GM12878 (cell line): ENCODE measurements at regions not wholly inside any gene's neighbourhood (a gene's known extent, or its start where the extent isn't known, plus 50 kb on each side); places are given as distances from the start of the nearest gene placed in this dataset.

Source experiments
- CREM ChIP-seq: IDR thresholded peaks from 2 replicates; pipeline ENCODE4 v1.6.1; 2014; ENCODE audit warnings: antibody characterized with exemption, low read depth
- CTCF ChIP-seq, 3 experiments: IDR thresholded peaks in 2 of 3; conservative IDR thresholded peaks in 1 of 3; 2 replicates each; pipeline ENCODE4 v1.5.1; 2011; ENCODE audit warnings: low read depth in 3 of 3, low read length in 3 of 3, mild to moderate bottlenecking in 3 of 3, control low read depth in 2 of 3, moderate library complexity in 2 of 3, inconsistent platforms in 1 of 3, mixed read lengths in 1 of 3; ENCODE audit not compliant: control insufficient read depth in 2 of 3, insufficient read depth in 1 of 3; ENCODE audit errors: extremely low read depth in 1 of 3
- E4F1 ChIP-seq: fragments of 450-650 bp; IDR thresholded peaks from 2 replicates; pipeline ENCODE4 v1.6.1; 2018; ENCODE audit warnings: borderline replicate concordance, mild to moderate bottlenecking; ENCODE audit not compliant: partially characterized antibody
- SRF ChIP-seq, 2 experiments: IDR thresholded peaks; 2 replicates each; pipeline ENCODE4 v1.6.1; 2011; ENCODE audit warnings: low read depth in 2 of 2, low read length in 2 of 2, mild to moderate bottlenecking in 1 of 2, moderate library complexity in 1 of 2

- TF ChIP-seq E4F1: no peak
- no peak for TF ChIP-seq CTCF (IDR thresholded peaks at IDR 0.05 in 2 of 3, conservative IDR thresholded peaks at IDR 0.05 in 1 of 3; ENCODE audit: control insufficient read depth in 2 of 3, extremely low read depth in 1 of 3, insufficient read depth in 1 of 3, low read depth in 3 of 3, low read length in 3 of 3)
- TF ChIP-seq SRF (IDR thresholded peaks at IDR 0.05; ENCODE audit: low read depth in 2 of 2, low read length in 2 of 2): no peak
- TF ChIP-seq CREM: no peak
Observed at GRCh38 chr15:69795601-69796000, 302.1 kb downstream of the TLE3 start.
